OCI-LY7 (cell line): ENCODE measurements at regions not wholly inside any gene's neighbourhood (a gene's known extent, or its start where the extent isn't known, plus 50 kb on each side); places are given as distances from the start of the nearest gene placed in this dataset.

Experiments used
- BruUV-seq: library from RNA; stranded (reverse); fragments of 400-500 nt; replicated peaks from 2 replicates; lab custom pipeline; 2021; lab: Mats Ljungman, UMichigan
- CTCF ChIA-PET: fragments of 300-600 bp; sonication (Branson Sonifier 250); formaldehyde crosslinking; loops from one replicate; lab custom pipeline; 2022; ENCODE audit warnings: antibody characterized with exemption; ENCODE audit not compliant: unreplicated experiment; lab: Charles Lee
- POLR2A ChIA-PET: fragments of 300-600 bp; sonication (Branson Sonifier 250); formaldehyde crosslinking; loops from one replicate; lab custom pipeline; 2022; ENCODE audit warnings: antibody characterized with exemption; lab: Charles Lee
- DNase-seq: peaks from one replicate; pipeline ENCODE4 v3.0.0-alpha.2; 2015; ENCODE audit warnings: low spot score
- H2AFZ ChIP-seq: fragments of 200-600 bp; sonication (generic), shearing (Covaris generic); 2 replicates; pipeline ENCODE4 v1.6.1; 2014; ENCODE audit warnings: mild to moderate bottlenecking, antibody characterized with exemption, low read length, moderate library complexity
- H3K27ac ChIP-seq: fragments of 200-600 bp; sonication (generic); 2 replicates; pipeline ENCODE4 v1.5.1; 2014; ENCODE audit warnings: mixed run types, low read depth, mild to moderate bottlenecking, moderate library complexity, low read length, inconsistent platforms; ENCODE audit not compliant: poor library complexity, severe bottlenecking
- H3K36me3 ChIP-seq: fragments of 200-600 bp; sonication (generic); 2 replicates; pipeline ENCODE4 v1.6.1; 2014; ENCODE audit warnings: mild to moderate bottlenecking, antibody characterized with exemption, low read length, moderate library complexity, mixed read lengths; ENCODE audit not compliant: insufficient read depth
- H3K4me1 ChIP-seq: fragments of 200-600 bp; sonication (generic); 2 replicates; pipeline ENCODE4 v1.5.1; 2014; ENCODE audit warnings: mild to moderate bottlenecking, low read length; ENCODE audit not compliant: insufficient read depth, poor library complexity, severe bottlenecking
- H3K4me2 ChIP-seq: fragments of 200-600 bp; sonication (generic); 2 replicates; pipeline ENCODE4 v1.6.1; 2014; ENCODE audit warnings: mild to moderate bottlenecking, low read length
- H3K4me3 ChIP-seq: fragments of 200-600 bp; sonication (generic); 2 replicates; pipeline ENCODE4 v1.5.1; 2014; ENCODE audit warnings: mild to moderate bottlenecking, low read depth, low read length; ENCODE audit not compliant: poor library complexity, severe bottlenecking
- H3K79me2 ChIP-seq: fragments of 200-600 bp; sonication (generic); 2 replicates; pipeline ENCODE4 v1.6.1; 2016; ENCODE audit warnings: low read depth, mild to moderate bottlenecking, low read length, moderate library complexity, mixed read lengths; ENCODE audit not compliant: insufficient read depth
- H3K9me2 ChIP-seq: fragments of 200-600 bp; sonication (generic); 2 replicates; pipeline ENCODE4 v1.6.1; 2016; ENCODE audit warnings: mild to moderate bottlenecking, low read length, mixed read lengths; ENCODE audit not compliant: insufficient read depth
- H3K9me3 ChIP-seq: fragments of 200-600 bp; sonication (generic); 2 replicates; pipeline ENCODE4 v1.6.1; 2014; ENCODE audit warnings: mild to moderate bottlenecking, mixed run types, low read length, mixed read lengths
- H4K20me1 ChIP-seq: fragments of 200-600 bp; sonication (generic); 2 replicates; pipeline ENCODE4 v1.6.1; 2014; ENCODE audit warnings: mild to moderate bottlenecking, antibody characterized with exemption, low read length, moderate library complexity, mixed read lengths; ENCODE audit not compliant: insufficient read depth
- EZH2phosphoT487 ChIP-seq: fragments of 200-600 bp; sonication (generic); IDR thresholded peaks from 2 replicates; pipeline ENCODE4 v1.6.1; 2018; ENCODE audit warnings: low read depth, borderline replicate concordance, mild to moderate bottlenecking, mixed run types, antibody characterized with exemption, low read length, moderate library complexity, mixed read lengths
- intact Hi-C: fragments of 100-400 bp; cut with micrococcal nuclease; formaldehyde crosslinking; loops from one replicate; pipeline ENCODE4 v1.10.0; 2022; ENCODE audit not compliant: unreplicated experiment
- TF ChIP-seq, protein P1 (sequence below): fragments of 200-600 bp; sonication (generic); conservative IDR thresholded peaks from 2 replicates; pipeline ENCODE4 v1.5.1; 2014; ENCODE audit warnings: mild to moderate bottlenecking, antibody characterized with exemption, low read length, moderate library complexity, mixed read lengths

GRCh38 chr9:82511626-82512025 is 523.1 kb downstream of the SPATA31D1 start:
- H3K79me2 ChIP-seq = no peaks in the 10 kb centered on the region
- H4K20me1 ChIP-seq = no peaks in the 10 kb centered on the region
- no peaks in the 10 kb centered on the region for H3K9me2 ChIP-seq
- H3K4me2 ChIP-seq = no peak overlapping the region
- no peaks in the 10 kb centered on the region for H3K4me1 ChIP-seq
- DNase-seq = no peak
- H2AFZ ChIP-seq = no peak overlapping the region
- TF ChIP-seq EZH2phosphoT487 = no peak
- TF ChIP-seq, protein P1, sequence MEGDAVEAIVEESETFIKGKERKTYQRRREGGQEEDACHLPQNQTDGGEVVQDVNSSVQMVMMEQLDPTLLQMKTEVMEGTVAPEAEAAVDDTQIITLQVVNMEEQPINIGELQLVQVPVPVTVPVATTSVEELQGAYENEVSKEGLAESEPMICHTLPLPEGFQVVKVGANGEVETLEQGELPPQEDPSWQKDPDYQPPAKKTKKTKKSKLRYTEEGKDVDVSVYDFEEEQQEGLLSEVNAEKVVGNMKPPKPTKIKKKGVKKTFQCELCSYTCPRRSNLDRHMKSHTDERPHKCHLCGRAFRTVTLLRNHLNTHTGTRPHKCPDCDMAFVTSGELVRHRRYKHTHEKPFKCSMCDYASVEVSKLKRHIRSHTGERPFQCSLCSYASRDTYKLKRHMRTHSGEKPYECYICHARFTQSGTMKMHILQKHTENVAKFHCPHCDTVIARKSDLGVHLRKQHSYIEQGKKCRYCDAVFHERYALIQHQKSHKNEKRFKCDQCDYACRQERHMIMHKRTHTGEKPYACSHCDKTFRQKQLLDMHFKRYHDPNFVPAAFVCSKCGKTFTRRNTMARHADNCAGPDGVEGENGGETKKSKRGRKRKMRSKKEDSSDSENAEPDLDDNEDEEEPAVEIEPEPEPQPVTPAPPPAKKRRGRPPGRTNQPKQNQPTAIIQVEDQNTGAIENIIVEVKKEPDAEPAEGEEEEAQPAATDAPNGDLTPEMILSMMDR = no peak
- H3K4me3 ChIP-seq = no peak overlapping the region
- H3K36me3 ChIP-seq = no peaks in the 10 kb centered on the region
- ChIA-PET POLR2A (interaction anchor here (1.1 kb wide), 1 partner anchor 14 kb away, joined by 3 read pairs; no protein-coding TSS in a partner anchor), CTCF (no interaction called here)
- intact Hi-C loops = no loop called here
- no peaks in the 10 kb centered on the region for H3K9me3 ChIP-seq
- H3K27ac ChIP-seq = no peak overlapping the region
- no TSS peak for BruUV-seq

DNA sequence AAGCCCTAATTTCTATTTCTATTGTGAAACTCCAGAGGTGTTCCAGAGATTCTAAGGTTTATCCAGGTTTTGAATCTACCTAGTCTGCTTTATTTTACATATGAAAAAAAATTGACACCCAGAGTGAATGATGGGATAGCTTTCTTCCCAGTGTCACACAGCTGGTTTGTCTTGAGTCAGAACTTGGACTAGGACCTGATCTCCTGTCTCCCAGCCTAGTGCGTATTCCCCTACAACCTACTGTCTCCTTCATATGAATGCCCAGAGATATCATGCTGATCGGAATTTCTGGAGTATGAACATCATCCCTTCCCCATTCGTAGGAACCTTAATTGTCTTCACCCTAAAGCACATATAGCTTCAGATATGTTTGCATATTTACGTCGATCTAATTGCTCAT is 524.2 kb downstream of the SPATA31D1 start:
- POLR2A ChIA-PET = no interaction called here

GRCh38 chr9:82513242-82513751 is 524.7 kb downstream of the SPATA31D1 start:
- H3K4me2 ChIP-seq = no peak overlapping the region
- H3K9me2 ChIP-seq = no peaks in the 10 kb centered on the region
- DNase-seq = no peak
- H3K4me3 ChIP-seq = no peak overlapping the region
- ChIA-PET POLR2A (no interaction called here), CTCF (no interaction called here)
- no peaks in the 10 kb centered on the region for H3K36me3 ChIP-seq
- intact Hi-C loops = no loop called here
- no peaks in the 10 kb centered on the region for H4K20me1 ChIP-seq
- no peak for TF ChIP-seq EZH2phosphoT487
- TF ChIP-seq, protein P1 = no peak
- BruUV-seq = no TSS peak
- no peaks in the 10 kb centered on the region for H3K79me2 ChIP-seq
- H3K9me3 ChIP-seq = no peaks in the 10 kb centered on the region
- no peak overlapping the region for H3K27ac ChIP-seq
- H3K4me1 ChIP-seq = no peaks in the 10 kb centered on the region
- no peak overlapping the region for H2AFZ ChIP-seq

More for the DNA sequence above, 524.2 kb downstream of the SPATA31D1 start:
- DNase-seq = no peak
- no peak overlapping the region for H3K4me2 ChIP-seq
- no peaks in the 10 kb centered on the region for H3K79me2 ChIP-seq
- no peaks in the 10 kb centered on the region for H3K9me3 ChIP-seq
- no peaks in the 10 kb centered on the region for H3K36me3 ChIP-seq
- H3K4me1 ChIP-seq = no peaks in the 10 kb centered on the region
- no peak overlapping the region for H3K4me3 ChIP-seq
- H3K27ac ChIP-seq = no peak overlapping the region
- intact Hi-C loops = no loop called here
- no TSS peak for BruUV-seq
- TF ChIP-seq EZH2phosphoT487 = no peak
- TF ChIP-seq, protein P1 = no peak
- no peak overlapping the region for H2AFZ ChIP-seq
- CTCF ChIA-PET = no interaction called here
- no peaks in the 10 kb centered on the region for H3K9me2 ChIP-seq
- no peaks in the 10 kb centered on the region for H4K20me1 ChIP-seq
